GM21717 (cell line): ENCODE measurements at regions not wholly inside any gene's neighbourhood (a gene's known extent, or its start where the extent isn't known, plus 50 kb on each side); places are given as distances from the start of the nearest gene placed in this dataset.
"Not testable (repeated sequence)": the region's sequence is repeated elsewhere in the genome, so short reads cannot be mapped to it uniquely, and the experiment has no call there.

Experiments
- ATAC-seq: cut with Tn5 transposase; IDR thresholded peaks from one replicate; pipeline ENCODE4 v1.9.1; 2021; ENCODE audit warnings: mild to moderate bottlenecking, moderate library complexity; ENCODE audit not compliant: unreplicated experiment

DNA sequence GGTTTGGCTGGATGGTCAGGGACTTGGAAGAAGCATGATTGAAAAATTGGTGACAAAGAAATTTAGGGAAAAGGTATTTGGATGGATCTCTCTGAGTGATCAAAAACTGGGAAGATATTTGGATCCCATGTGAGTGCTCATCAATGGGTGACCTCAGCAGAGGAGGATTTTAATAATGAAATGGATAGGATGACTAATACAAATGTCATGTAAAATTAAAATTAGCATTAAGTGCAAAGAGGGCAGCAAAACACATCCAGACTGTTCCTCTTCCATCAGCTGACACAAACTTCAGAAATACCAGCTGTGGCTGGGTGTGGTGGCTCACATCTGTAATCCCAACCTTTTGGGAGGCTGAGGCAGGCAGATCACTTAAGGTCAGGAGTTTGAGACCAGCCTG, 151.7 kb downstream of the THBS2 start:
- no peak for ATAC-seq

DNA sequence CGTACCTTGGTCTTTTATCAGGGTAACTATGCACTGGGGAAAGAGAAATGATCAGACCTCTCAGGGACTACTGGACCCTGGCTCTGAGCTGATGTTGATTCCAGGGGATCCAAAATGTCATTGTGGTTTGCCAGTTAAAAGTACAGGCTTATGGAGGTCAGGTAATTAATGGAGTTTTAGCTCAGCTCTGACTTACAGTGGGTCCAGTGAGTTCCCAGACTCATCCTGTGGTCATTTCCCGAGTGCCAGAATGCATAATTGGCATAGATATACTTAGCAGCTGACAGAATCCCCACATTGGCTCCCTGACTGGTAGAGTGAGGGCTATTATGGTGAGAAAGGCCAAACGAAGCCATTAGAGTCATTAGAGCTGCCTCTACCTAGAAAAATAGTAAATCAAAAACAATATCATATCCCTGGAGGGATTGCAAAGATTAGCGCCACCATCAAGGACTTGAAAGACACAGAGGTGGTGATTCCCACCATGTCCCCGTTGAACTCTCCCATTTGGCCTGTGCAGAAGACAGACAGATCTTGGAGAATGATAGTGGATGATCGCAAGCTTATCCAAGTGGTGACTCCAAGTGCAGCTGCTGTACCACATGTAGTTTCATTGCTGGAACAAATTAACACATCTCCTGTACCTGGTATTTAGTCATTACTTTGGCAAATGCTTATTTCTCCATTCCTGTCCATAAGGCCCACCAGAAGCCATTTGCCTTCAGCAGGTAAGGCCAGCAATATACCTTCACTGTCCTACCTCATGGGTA, 152.4 kb downstream of the THBS2 start:
- ATAC-seq: no peak

DNA sequence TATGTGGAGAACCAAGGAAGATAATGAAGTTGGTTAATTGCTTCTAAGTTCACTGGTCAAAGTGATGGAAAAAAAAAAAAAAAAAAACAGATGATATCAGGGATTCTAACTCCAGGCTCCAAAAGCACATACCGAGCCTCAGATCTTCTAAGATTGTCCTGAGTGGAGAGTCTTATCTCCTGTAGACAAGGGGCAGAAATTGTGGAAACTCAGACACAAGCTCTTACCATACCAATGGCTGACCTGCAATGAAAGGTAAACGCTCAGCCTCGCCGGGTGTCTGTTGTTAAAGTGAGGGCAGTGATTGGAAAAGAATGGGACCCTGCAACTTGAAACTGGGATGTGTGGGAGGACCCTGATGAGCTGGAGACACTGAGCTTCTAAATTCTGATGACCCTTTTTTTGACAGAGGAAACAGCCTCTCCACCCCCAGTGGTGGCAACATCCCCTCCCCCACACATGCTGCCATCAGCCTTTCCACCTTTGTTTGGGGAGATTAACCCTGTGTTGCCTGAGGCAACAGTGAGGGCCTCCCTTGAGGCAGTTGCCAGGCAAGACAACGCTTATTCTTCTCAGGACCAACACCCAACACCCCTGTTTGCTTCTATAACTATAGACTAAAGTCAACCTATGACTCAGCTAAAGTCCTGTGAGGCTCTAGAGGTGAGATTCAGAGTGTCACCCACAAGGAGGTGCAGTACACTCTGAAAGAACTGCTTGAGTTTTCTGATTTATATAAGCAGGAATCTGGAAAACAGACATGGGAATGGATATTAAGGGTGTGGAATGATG, 154.0 kb downstream of the THBS2 start:
- ATAC-seq: no peak

DNA sequence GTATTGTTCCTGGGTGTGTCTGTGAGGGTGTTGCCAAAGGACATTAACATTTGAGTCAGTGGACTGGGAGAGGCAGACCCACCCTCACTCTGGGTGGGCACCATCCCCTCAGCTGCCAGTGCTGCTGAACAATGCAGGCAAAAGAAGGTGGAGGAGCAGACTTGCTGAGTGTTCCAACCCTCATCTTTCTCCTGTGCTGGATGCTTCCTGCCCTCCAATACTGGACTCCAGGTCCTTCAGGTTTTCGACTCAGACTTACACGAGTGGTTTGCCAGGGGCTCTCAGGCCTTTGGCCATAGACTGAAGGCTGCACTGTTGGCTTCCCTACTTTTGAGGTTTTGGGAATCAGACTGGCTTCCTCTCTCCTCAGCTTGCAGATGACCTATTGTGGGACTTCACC, 155.0 kb downstream of the THBS2 start:
- ATAC-seq: not testable (repeated sequence)

DNA sequence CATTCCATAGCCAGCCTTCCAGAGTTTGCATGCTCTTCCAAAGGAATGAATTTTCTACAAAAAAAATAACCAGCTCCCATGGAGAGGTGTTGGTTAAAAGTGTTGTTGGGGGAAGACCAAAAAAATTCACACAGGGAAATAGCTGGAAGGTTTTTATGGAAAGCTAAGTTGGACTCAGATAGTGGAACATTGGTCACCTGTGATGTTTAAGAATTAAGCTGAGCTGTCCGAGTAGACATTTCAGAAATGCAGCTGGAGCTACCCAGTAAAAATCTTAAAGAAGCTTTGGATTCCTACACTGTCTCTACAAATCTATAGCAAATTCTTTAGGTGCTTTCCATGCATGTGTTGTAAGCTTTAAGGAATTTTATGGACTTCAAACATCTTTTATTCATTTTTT, 155.5 kb downstream of the THBS2 start:
- ATAC-seq: no peak

DNA sequence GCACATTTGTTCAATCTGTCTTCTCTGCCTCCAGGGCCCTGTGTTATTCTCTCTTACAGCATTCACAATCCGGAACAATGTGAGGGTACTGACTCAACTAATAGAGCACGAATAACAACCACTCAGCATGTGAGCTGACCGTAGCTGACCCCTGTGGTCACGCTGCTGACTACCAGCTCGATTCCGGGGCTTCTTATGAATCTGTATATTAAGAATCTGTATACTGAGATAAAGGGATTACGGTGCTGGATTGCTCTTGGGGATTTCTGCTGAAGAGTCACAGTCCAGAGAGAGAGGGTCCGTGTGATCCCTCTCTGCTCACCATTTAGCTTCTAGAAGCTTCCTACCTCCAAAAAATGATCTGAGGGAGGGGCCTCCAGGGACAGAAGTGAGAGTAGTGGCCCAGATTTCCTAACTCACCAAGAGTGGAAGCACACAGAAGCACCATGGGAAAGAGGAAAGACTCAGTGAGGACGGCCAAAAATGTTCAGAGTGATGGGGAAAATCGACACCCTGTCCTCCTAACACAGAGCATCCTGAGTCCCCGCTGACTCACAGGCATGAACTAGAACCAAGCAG, 156.2 kb downstream of the THBS2 start:
- no peak for ATAC-seq

DNA sequence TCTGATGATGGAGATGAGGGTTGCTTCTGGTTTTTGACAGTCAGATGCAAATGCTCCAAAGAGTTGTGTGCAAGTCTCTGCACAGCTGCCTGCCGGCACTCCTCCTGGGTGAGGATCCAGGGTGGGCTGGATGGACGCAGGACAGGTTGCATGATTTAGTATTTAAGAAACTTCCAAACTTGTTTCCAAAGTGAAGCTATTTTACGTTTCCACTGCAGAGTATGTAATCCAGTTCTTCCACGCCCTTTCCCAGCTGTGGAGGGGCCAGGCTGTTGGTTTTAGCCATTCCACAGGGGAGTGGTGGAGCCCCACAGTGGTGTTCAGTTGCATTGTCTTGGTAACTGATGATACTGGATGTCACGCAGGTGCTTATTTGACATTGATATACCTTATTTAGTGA, 157.3 kb downstream of the THBS2 start:
- no peak for ATAC-seq

DNA sequence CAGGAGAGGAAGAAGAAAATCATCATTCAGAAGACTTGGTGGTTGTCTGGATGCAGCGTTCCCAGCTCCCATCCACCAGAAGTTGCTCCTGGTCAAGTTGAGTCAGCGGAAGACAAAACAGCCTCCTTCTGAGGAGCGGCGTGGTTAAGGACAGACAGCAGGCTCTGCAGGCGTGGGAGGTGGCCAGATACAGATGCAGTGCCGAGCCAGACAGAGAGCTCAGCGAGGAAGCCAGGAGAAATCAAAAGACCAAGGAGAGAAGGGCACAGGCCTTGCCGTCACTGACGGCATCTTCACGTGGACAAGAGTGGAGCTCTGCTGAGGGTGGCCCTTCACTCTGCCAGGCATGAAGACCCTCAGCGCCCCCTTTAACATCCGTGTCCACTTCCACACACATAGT, 158.5 kb downstream of the THBS2 start:
- ATAC-seq: no peak

DNA sequence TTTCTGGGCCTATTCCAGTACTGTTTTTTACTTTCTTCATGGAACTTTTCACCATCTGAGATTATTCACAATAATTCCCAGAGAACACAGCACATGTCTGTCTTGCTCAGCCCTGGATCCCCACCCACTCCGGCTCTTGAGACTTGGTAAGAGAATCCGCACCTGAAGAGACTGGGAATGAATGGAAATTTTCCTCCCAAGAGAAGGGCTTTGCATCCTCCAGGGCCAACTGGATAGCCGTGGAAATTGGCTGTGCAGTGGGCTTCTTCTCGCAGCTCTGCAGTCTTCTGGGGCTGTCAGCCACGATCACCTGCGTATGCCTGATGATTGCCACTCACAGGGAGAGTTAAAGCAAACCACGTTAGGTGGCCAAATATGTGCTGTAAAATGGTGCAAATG, 159.1 kb downstream of the THBS2 start:
- no peak for ATAC-seq

DNA sequence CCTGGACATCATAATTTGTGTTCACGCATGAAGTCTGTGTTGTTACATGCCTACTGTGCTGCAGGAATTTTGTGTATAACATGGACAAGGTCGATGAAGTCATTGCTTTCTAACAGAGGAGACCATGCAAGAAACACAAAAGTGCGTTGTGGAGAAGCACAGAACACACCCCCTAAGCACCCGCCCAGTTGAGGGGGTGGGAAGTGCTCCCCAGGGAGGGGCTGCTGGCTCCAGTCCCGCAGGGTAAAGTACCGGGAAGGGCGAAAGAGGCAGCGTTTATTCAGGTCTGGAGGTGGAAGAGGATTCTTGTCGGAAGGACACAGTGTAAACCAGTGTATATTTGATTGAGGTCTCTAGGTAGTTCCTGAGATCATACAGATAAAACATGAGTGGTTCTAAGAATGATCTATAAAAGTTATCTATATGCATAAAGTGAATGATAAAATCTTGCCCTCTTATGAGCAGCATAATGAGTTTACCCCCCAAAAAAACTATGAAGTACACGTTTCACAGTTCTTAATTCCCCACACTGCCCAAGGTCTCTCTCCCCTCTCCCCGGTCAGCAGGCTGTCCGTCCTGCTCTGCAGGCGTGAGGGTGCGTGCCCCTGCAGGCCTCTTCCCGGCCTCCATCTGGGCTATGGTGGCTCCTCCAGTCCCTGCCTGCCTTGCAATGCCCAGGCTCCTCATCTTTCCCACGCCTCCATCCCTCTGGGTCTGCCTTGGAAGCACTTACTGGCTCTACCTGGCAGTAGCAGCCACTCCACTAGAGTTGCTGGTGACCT, 159.7 kb downstream of the THBS2 start:
- ATAC-seq: no peak

DNA sequence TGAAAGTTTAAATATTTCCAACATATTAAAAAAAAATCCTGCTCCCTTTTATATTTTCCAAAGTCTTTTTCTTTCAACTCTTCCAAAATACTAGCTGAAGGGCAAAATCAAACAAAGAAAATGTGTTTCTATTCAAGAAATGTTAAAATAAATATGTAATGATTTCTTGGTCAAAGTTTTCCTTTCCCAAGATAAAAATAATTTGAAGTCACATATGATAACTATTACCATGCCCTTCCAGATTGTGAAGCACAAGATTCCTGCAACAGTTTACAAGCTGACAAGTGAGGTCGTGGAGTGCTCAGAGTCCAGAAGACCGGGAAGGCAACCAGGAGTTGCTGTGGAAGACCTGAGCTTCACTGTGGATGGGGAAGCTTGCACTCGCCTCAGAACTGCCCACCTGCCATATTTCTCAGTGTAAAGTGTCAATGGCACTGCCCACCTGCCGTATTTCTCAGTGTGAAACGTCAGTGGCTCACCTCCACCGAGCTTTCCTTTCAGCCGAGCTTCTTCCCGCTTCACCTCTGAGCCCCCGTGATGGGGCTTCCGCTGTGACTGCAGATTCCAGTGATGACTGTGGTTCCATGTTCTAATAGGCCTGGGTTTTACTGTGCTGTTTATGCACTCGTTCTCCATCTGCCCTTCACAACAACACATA, 160.5 kb downstream of the THBS2 start:
- ATAC-seq: no peak

DNA sequence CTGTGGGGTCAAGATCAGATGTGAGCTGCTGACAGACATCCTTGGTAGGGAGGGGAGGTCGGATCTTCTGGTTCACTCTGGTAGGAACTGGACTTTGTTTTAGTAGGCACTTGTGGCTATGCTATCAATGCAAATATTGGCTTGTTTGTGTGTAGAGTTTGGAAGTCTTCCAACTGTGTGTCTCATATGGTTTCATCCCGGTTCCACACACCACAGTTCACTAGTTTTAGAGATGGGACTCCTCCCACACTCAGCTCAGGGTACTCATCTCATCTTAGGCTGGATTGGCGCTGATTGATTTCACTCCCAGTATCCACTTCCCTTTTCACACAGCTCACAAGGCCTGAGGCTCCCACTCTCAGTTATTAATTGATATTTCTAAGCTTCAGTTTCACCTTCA, 161.3 kb downstream of the THBS2 start:
- ATAC-seq: no peak

DNA sequence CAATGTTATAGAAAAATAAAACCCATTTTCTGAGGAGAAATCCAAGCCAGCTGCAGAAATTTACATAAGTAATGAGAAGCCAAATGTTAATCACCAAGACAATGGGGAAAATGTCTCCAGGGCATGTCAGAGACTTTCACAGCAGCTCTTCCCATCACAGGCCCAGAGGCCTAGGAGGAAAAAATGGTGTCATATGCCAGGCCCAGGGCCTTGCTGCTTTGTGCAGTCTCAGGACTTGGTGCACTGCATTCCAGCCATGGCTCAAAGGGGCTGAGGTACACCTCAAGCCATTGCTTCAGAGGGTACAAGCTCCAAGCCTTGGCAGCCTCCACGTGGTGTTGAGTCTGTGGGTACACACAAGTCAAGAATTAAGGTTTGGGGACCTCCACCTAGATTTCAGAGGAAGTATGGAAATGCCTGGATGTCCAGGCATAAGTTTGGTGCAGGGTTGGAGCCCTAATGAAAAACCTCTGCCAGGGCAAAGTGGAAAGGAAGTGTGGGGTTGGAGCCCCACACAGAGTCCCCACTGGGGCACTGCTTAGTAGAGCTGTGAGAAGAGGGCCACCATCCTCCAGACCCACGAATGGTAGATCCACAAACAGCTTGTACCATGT, 163.0 kb downstream of the THBS2 start:
- ATAC-seq: not testable (repeated sequence)

DNA sequence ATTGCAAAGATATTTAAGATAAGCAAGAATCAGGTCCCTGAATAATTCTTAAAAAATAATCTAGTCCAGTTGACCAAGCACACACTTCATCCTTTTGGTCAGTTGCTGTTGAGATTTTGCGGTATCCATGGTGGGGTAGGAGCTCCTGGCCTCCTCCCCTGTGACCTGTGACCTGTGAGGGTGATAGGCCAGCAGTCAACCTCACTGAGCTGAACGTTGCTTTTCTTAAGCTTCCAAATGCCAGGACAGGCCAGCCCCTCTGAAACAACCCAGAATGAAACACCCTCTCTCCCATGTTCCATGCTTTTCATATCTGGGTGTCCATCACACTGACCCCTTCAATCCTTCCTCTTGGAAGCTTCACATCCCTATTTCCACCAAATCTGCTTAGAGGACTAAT, 164.9 kb downstream of the THBS2 start:
- no peak for ATAC-seq

DNA sequence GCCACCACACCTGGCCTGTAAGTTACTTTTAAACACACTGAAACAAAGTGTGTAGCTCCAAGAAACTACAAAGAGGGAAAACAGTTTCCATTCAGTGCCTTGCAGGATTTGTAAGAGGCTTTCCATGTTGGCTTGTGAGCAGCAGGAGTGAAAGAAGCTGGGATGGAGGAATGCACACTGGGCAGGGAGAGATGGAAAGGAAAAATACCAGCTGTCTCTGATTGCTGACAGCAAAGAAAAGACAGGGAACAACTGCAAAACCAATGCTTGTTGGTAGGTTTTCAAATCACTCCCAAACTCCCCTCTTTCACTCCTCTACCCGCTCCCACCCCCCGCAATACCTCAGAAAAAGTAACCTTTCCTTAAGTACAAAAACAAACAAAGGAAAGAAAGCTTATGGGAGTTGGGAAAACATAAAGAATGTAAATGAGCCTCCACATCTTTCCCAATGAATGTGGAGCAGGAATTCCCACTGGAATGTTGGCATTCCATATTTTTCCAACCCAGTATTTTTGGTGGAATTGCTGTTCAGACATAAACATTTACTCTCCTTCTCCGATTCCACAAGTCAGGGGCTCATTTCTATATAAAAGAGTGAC, 166.1 kb downstream of the THBS2 start:
- ATAC-seq: no peak

DNA sequence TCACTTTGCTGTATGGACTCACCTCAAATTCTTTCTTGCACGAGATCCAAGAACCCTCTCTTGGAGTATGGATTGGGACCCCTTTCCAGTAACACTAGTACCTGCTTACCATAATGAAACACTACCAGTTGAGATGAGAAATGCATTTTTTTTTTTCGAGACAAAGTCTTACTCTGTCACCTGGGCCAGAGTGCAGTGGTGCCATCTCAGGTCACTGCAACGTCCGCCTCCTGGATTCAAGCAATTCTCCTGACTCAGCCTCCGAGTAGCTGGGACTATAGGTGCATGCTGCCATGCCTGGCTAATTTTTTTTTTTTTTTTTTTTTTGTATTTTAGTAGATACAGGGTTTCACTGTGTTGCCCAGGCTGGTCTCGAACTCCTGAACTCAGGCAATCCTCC, 167.0 kb downstream of the THBS2 start:
- ATAC-seq: not testable (repeated sequence)

DNA sequence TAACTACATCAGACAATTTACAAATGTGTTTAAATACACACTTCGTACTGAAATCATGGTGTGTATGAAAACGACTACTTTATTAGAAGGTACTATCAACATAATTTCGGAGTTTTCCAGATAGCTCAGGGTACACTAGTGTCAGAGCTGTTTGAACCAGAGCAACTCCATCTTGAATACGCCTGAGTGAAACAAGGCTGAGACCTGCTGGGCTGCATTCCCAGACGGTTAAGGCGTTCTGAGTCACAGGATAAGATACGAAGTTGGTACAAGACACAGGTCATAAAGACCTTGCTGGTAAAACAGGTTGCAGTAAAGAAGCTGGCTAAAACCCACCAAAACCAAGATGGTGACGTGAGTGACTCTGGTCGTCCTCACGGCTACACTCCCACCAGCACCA, 167.6 kb downstream of the THBS2 start:
- no peak for ATAC-seq

DNA sequence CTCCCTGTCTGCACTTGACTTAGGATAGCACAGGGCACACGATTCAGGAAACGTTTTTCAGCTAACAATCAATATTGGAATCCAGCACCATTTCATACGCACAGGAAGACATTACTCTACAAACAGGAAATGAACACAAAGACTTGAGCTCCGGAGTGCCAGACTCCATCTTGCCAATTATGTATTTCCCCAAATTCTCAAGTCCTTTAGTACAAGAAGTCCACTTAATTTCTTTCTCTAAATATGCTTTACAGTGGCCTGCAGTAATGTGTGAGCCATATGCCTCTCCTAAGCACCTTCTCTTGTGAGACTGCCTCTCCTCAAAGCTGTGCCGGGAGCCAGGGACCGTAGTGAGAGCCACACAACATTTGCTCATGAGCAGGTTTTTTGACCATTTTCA, 168.2 kb downstream of the THBS2 start:
- ATAC-seq: no peak

DNA sequence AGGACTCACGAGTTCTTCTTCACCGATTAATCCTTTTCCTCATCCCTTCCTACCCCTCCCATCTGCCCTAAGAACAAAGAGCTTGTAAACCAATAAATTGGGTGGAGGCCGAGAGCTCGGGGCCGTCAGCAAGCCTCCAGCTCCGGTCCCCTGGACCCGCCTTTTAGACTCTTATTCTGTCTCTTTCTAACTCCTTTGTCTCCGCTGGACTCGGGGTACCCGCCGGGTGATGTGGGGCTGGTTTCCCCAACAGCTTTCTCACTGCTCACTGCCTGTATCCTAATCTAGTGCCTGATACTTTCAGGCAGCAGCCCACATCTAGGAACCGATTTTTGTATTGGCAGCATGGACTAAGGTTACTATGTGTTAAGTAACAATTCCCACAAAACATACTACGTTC, 169.1 kb downstream of the THBS2 start:
- ATAC-seq: not testable (repeated sequence)

DNA sequence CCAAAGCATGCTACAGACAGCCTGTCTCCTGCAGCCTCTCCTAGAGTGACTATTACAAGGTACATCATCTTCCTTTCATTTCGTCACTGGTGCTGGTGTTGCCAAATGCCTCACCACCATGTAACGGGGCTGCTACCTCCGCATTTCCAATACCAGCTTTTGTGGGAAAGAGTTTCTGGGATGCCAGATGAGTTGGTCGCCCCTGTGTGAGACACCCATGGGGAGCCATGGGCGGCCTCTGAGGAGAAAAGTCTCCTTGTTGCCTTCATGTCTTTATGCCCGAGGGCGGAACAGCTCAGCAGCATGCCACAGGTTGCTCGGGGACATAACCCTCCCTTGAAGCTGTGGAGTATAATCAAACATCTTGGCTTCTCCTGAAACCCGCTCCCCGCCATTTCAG, 169.6 kb downstream of the THBS2 start:
- ATAC-seq: no peak
